Sigmoid colon (tissue), 4 donors: ENCODE measurements at regions not wholly inside any gene's neighbourhood (a gene's known extent, or its start where the extent isn't known, plus 50 kb on each side); places are given as distances from the start of the nearest gene placed in this dataset.

Experiments
- CTCF ChIP-seq, 4 experiments: fragments of 450-650 bp in 3 of 4; fragments of 200-600 bp in 1 of 4; IDR thresholded peaks; one replicate each; pipeline ENCODE4 v1.5.1; 2016 to 2019; ENCODE audit warnings: antibody characterized with exemption in 4 of 4, mild to moderate bottlenecking in 3 of 4, moderate library complexity in 2 of 4
- POLR2A ChIP-seq, 2 donors: fragments of 450-650 bp; IDR thresholded peaks; one replicate each; pipeline ENCODE4 v1.6.1; 2016; ENCODE audit warnings: antibody characterized with exemption in 2 of 2, mild to moderate bottlenecking in 2 of 2, moderate library complexity in 2 of 2
- POLR2AphosphoS5 ChIP-seq, 4 donors: sonication (generic); formaldehyde crosslinking; IDR thresholded peaks; one replicate each; pipeline ENCODE4 v1.6.1; 2017; ENCODE audit warnings: antibody characterized with exemption in 4 of 4

GRCh38 chr3:31476209-31476608 is 56.5 kb upstream of the STT3B start:
- TF ChIP-seq POLR2A (IDR thresholded peaks at IDR 0.05) (no peak), CTCF (IDR thresholded peaks at IDR 0.05) (no peak), POLR2AphosphoS5 (IDR thresholded peaks at IDR 0.05) (no peak)
